Caco-2 (cell line): ENCODE measurements at regions not wholly inside any gene's neighbourhood (a gene's known extent, or its start where the extent isn't known, plus 50 kb on each side); places are given as distances from the start of the nearest gene placed in this dataset.

Experiments
- BruUV-seq: library from RNA; stranded (reverse); fragments of 400-500 nt; replicated peaks from 2 replicates; lab custom pipeline; 2021; lab: Mats Ljungman, UMichigan
- CTCF ChIA-PET: fragments of 300-600 bp; sonication (Branson Sonifier 250); formaldehyde crosslinking; loops from one replicate; lab custom pipeline; 2022; ENCODE audit warnings: antibody characterized with exemption; lab: Charles Lee
- POLR2A ChIA-PET: fragments of 300-600 bp; sonication (Branson Sonifier 250); formaldehyde crosslinking; loops from one replicate; lab custom pipeline; 2022; ENCODE audit warnings: antibody characterized with exemption; lab: Charles Lee
- DNase-seq, 2 experiments: peaks; one replicate each; pipeline versions ENCODE4 v3.0.0 to v3.0.0-alpha.2; 2020 to 2022
- H3K27me3 ChIP-seq: replicated peaks from 2 replicates; pipeline ENCODE4 v1.6.0; 2011; ENCODE audit warnings: low read length; ENCODE audit not compliant: control insufficient read depth, insufficient read depth
- H3K36me3 ChIP-seq: 2 replicates; pipeline ENCODE4 v1.5.1; 2011; ENCODE audit warnings: low read length; ENCODE audit not compliant: control insufficient read depth, insufficient read depth
- H3K4me1 ChIP-seq: fragments of 250-450 bp; sonication (Bioruptor Pico); 2 replicates; pipeline ENCODE4 v1.5.1; 2020; ENCODE audit warnings: mild to moderate bottlenecking
- H3K4me3 ChIP-seq: 2 replicates; pipeline ENCODE4 v1.5.1; 2011; ENCODE audit warnings: low read depth, mild to moderate bottlenecking, control low read depth, low read length
- H3K9me3 ChIP-seq: fragments of 250-450 bp; sonication (Bioruptor Pico); 2 replicates; pipeline ENCODE4 v1.5.1; 2020; ENCODE audit warnings: mild to moderate bottlenecking, moderate library complexity
- H3K27ac Mint-ChIP-seq: one replicate; pipeline ENCODE4 v1.8.0; 2022; ENCODE audit warnings: mixed read lengths; ENCODE audit not compliant: unreplicated experiment
- H3K27me3 Mint-ChIP-seq: one replicate; pipeline ENCODE4 v1.8.0; 2022; ENCODE audit warnings: mixed read lengths; ENCODE audit not compliant: insufficient read depth, unreplicated experiment
- H3K36me3 Mint-ChIP-seq: one replicate; pipeline ENCODE4 v1.8.0; 2022; ENCODE audit warnings: mild to moderate bottlenecking, mixed read lengths; ENCODE audit not compliant: insufficient read depth, unreplicated experiment
- H3K4me1 Mint-ChIP-seq: one replicate; pipeline ENCODE4 v1.8.0; 2022; ENCODE audit warnings: low read depth, mixed read lengths; ENCODE audit not compliant: unreplicated experiment
- H3K4me3 Mint-ChIP-seq: one replicate; pipeline ENCODE4 v1.8.0; 2022; ENCODE audit warnings: mild to moderate bottlenecking, moderate library complexity, mixed read lengths; ENCODE audit not compliant: unreplicated experiment
- H3K9me3 Mint-ChIP-seq: one replicate; pipeline ENCODE4 v1.8.0; 2022; ENCODE audit warnings: mixed read lengths; ENCODE audit not compliant: unreplicated experiment
- intact Hi-C: fragments of 100-400 bp; cut with micrococcal nuclease; formaldehyde crosslinking; loops from one replicate; pipeline ENCODE4 v1.10.0; 2022; ENCODE audit not compliant: unreplicated experiment
- TF ChIP-seq, protein P1 (sequence below), 2 experiments: fragments of 200-600 bp in 1 of 2; IDR thresholded peaks; 1 replicate in 1 of 2; 2 replicates in 1 of 2; pipeline versions ENCODE4 v1.5.1 to v1.8.0; 2011 to 2022; ENCODE audit warnings: antibody characterized with exemption in 1 of 2, control low read depth in 1 of 2, inconsistent platforms in 1 of 2, low read depth in 1 of 2, low read length in 1 of 2, mild to moderate bottlenecking in 1 of 2, moderate library complexity in 1 of 2; ENCODE audit not compliant: insufficient read depth in 1 of 2, severe bottlenecking in 1 of 2, unreplicated experiment in 1 of 2

DNA sequence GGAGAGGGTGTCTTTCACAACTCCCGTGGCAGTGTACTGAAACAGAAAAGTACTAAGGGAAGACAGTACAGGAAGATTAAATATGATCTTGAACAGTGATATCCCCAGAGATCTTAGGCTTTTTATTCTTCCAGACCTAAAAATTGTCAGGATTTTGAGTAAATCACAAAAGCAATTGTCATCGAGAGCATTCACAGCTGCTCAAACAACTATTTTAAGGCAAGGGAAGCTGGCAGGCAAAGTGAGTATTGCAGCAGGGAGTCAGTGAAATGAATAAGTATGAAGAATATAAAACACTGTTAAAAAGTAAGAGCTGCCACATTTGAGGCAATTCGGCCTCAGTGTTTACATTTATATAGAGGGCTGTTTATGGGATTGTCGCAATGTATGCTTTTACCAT, 479.0 kb downstream of the CAAP1 start:
- no TSS peak for BruUV-seq
- Mint-ChIP-seq H3K9me3 (no peaks in the 10 kb centered on the region), H3K27ac (no peak overlapping the region), H3K4me1 (no peaks in the 10 kb centered on the region), H3K27me3 (no peaks in the 10 kb centered on the region), H3K36me3 (no peaks in the 10 kb centered on the region), H3K4me3 (no peak overlapping the region)
- no peak for DNase-seq
- TF ChIP-seq, protein P1, sequence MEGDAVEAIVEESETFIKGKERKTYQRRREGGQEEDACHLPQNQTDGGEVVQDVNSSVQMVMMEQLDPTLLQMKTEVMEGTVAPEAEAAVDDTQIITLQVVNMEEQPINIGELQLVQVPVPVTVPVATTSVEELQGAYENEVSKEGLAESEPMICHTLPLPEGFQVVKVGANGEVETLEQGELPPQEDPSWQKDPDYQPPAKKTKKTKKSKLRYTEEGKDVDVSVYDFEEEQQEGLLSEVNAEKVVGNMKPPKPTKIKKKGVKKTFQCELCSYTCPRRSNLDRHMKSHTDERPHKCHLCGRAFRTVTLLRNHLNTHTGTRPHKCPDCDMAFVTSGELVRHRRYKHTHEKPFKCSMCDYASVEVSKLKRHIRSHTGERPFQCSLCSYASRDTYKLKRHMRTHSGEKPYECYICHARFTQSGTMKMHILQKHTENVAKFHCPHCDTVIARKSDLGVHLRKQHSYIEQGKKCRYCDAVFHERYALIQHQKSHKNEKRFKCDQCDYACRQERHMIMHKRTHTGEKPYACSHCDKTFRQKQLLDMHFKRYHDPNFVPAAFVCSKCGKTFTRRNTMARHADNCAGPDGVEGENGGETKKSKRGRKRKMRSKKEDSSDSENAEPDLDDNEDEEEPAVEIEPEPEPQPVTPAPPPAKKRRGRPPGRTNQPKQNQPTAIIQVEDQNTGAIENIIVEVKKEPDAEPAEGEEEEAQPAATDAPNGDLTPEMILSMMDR (IDR thresholded peaks at IDR 0.05; ENCODE audit: insufficient read depth in 1 of 2, low read depth in 1 of 2, low read length in 1 of 2, severe bottlenecking in 1 of 2, unreplicated experiment in 1 of 2) = no peak
- Histone ChIP-seq H3K36me3 (no peaks in the 10 kb centered on the region), H3K9me3 (no peaks in the 10 kb centered on the region), H3K4me1 (no peaks in the 10 kb centered on the region), H3K4me3 (no peak overlapping the region), H3K27me3 (no peaks in the 10 kb centered on the region)
- ChIA-PET CTCF (no interaction called here), POLR2A (no interaction called here)
- intact Hi-C loops = no loop called here

DNA sequence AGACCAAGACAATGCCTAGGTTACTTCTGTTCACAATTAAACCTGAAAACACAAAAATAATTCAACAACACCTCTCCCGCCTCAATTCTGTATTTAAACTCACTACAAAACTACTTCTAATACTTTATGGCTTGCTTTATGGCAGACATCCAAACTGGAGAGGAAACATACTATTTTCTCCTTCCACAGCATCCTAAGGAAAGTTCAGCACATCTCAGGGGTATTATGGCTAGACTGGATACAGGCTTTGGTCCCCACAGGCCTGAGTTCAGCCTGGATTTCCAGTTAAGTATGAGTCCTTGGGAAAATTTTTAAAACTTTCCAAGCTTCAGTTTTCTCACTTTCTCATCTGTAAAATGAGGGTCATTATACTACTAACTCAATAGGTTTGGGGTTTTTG, 480.2 kb downstream of the CAAP1 start:
- POLR2A ChIA-PET = no interaction called here
- Mint-ChIP-seq H3K36me3 (no peaks in the 10 kb centered on the region), H3K4me1 (no peaks in the 10 kb centered on the region), H3K4me3 (no peak overlapping the region), H3K9me3 (no peaks in the 10 kb centered on the region), H3K27me3 (no peaks in the 10 kb centered on the region), H3K27ac (no peak overlapping the region)
- H3K4me1 ChIP-seq = no peaks in the 10 kb centered on the region
- CTCF ChIA-PET = no interaction called here
- H3K4me3 ChIP-seq = no peak overlapping the region
- intact Hi-C loops = no loop called here
- TF ChIP-seq, protein P1 (IDR thresholded peaks at IDR 0.05; ENCODE audit: insufficient read depth in 1 of 2, low read depth in 1 of 2, low read length in 1 of 2, severe bottlenecking in 1 of 2, unreplicated experiment in 1 of 2) = no peak
- no peak for DNase-seq
- no peaks in the 10 kb centered on the region for H3K27me3 ChIP-seq
- BruUV-seq = no TSS peak
- H3K36me3 ChIP-seq = no peaks in the 10 kb centered on the region
- no peaks in the 10 kb centered on the region for H3K9me3 ChIP-seq

DNA sequence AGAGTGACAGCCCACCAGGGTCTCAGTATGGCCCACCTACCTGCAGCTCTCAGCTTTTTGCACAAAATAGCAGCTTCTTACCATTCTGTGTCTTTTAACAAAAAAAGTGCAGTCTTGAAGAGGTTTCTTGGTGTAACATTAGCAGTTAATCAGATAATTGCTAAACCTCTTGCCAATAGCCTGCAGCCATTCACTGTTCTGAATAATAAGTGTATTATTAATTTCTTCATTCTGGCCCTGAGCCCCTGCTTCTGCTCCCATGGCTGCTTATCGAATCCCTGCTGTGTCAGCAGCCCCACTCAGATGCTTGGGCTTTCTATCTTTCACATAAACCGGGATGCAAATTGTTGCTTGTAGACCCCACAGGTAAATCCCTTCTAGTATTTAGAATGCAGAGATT, 485.9 kb downstream of the CAAP1 start:
- no peak for DNase-seq
- BruUV-seq = no TSS peak
- H3K27me3 ChIP-seq = no peaks in the 10 kb centered on the region
- H3K4me3 ChIP-seq = no peak overlapping the region
- H3K9me3 Mint-ChIP-seq = no peaks in the 10 kb centered on the region
- no peaks in the 10 kb centered on the region for H3K27me3 Mint-ChIP-seq
- H3K4me1 Mint-ChIP-seq = no peaks in the 10 kb centered on the region
- no peak overlapping the region for H3K4me3 Mint-ChIP-seq
- TF ChIP-seq, protein P1 (IDR thresholded peaks at IDR 0.05; ENCODE audit: insufficient read depth in 1 of 2, low read depth in 1 of 2, low read length in 1 of 2, severe bottlenecking in 1 of 2, unreplicated experiment in 1 of 2) = no peak
- CTCF ChIA-PET = no interaction called here
- H3K36me3 Mint-ChIP-seq = no peaks in the 10 kb centered on the region
- POLR2A ChIA-PET = no interaction called here
- intact Hi-C loops = no loop called here
- no peaks in the 10 kb centered on the region for H3K36me3 ChIP-seq
- H3K4me1 ChIP-seq = no peaks in the 10 kb centered on the region
- H3K27ac Mint-ChIP-seq = no peak overlapping the region
- H3K9me3 ChIP-seq = no peaks in the 10 kb centered on the region
